HG03066 (cell line): ENCODE measurements at regions not wholly inside any gene's neighbourhood (a gene's known extent, or its start where the extent isn't known, plus 50 kb on each side); places are given as distances from the start of the nearest gene placed in this dataset.

Experiments used
- ATAC-seq: cut with Tn5 transposase; IDR thresholded peaks from one replicate; pipeline ENCODE4 v1.9.1; 2021; ENCODE audit warnings: low read depth; ENCODE audit not compliant: unreplicated experiment

GRCh38 chr13:29674532-29674931 lies 79.0 kb upstream of the SLC7A1 start:
- ATAC-seq: no peak

GRCh38 chr13:29664591-29664990 lies 69.1 kb upstream of the SLC7A1 start:
- no peak for ATAC-seq

- no peak for ATAC-seq
Observed at GRCh38 chr13:29654843-29655547, 59.5 kb upstream of the SLC7A1 start.

- ATAC-seq: no peak
Observed at GRCh38 chr13:29654384-29654783, 58.9 kb upstream of the SLC7A1 start.

- ATAC-seq: no peak
Observed at GRCh38 chr13:29648760-29649159, 53.3 kb upstream of the SLC7A1 start.
